ENCODE measurements at regions not wholly inside any gene's neighbourhood (a gene's known extent, or its start where the extent isn't known, plus 50 kb on each side); places are given as distances from the start of the nearest gene placed in this dataset.

GRCh38 chr5:152844713-152845112 lies 439.6 kb upstream of the NMUR2 start:
- Mint-ChIP-seq H3K4me1 (ENCODE audit: unreplicated experiment) (no peaks in the 10 kb centered on the region), H3K27me3 (ENCODE audit: unreplicated experiment) (peaks cover 4% of the 10 kb centered on the region), H3K27ac (ENCODE audit: unreplicated experiment) (no peak overlapping the region), H3K9me3 (ENCODE audit: unreplicated experiment) (no peaks in the 10 kb centered on the region), H3K36me3 (ENCODE audit: unreplicated experiment) (no peaks in the 10 kb centered on the region), H3K4me3 (ENCODE audit: unreplicated experiment) (no peak overlapping the region)
- DNase-seq (ENCODE audit: extremely low spot score, unreplicated experiment), result no peak
- no peak for TF ChIP-seq CTCF (IDR thresholded peaks at IDR 0.05)

DNA sequence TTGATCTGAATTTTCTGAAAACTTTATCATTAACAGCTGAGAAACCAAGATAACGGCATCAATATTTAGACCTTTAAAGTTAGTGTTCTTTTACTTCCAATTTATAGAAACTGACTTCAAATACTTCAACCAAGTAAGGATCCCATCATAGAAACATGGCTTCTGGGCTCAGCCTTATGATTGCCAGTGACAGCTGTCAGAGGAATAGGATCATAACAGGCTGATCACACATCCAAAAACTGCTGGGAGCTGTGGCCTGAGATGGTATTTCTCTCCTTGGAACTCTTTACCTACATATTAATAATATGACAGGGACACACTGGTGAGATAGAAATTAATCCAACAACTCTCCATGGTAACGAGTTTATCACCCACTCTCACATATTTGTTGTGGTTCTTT lies 448.3 kb upstream of the NMUR2 start:
- Mint-ChIP-seq H3K4me3 (ENCODE audit: unreplicated experiment) (no peak overlapping the region), H3K27ac (ENCODE audit: unreplicated experiment) (no peak overlapping the region), H3K4me1 (ENCODE audit: unreplicated experiment) (no peaks in the 10 kb centered on the region), H3K36me3 (ENCODE audit: unreplicated experiment) (no peaks in the 10 kb centered on the region), H3K27me3 (ENCODE audit: unreplicated experiment) (no peaks in the 10 kb centered on the region), H3K9me3 (ENCODE audit: unreplicated experiment) (no peaks in the 10 kb centered on the region)
- DNase-seq (ENCODE audit: extremely low spot score, unreplicated experiment), result no peak
- TF ChIP-seq CTCF (IDR thresholded peaks at IDR 0.05), result no peak

DNA sequence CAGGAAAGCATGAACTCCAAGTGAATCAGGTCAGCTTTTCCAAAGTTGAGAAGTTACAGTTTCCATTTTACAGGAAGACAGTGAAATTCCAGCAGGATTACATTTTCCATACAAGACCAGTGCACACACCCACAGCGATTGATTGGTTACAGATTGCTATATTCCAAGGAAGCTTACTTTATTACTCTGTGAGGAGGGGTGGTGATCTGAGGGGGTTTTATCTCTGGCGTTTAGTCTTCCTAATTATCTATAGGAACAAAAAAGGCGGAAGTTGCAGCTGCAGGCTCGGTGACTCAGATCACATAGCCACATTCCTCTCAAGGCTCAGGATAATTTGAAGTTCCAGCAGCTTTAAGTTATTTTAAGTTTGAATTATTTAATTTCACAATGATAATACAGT lies 450.4 kb upstream of the NMUR2 start:
- H3K9me3 Mint-ChIP-seq (ENCODE audit: unreplicated experiment), result no peaks in the 10 kb centered on the region
- no peaks in the 10 kb centered on the region for H3K4me1 Mint-ChIP-seq (ENCODE audit: unreplicated experiment)
- H3K36me3 Mint-ChIP-seq (ENCODE audit: unreplicated experiment), result no peaks in the 10 kb centered on the region
- H3K27me3 Mint-ChIP-seq (ENCODE audit: unreplicated experiment), result no peaks in the 10 kb centered on the region
- no peak overlapping the region for H3K27ac Mint-ChIP-seq (ENCODE audit: unreplicated experiment)
- TF ChIP-seq CTCF (IDR thresholded peaks at IDR 0.05), result no peak
- H3K4me3 Mint-ChIP-seq (ENCODE audit: unreplicated experiment), result no peak overlapping the region
- no peak for DNase-seq (ENCODE audit: extremely low spot score, unreplicated experiment)

DNA sequence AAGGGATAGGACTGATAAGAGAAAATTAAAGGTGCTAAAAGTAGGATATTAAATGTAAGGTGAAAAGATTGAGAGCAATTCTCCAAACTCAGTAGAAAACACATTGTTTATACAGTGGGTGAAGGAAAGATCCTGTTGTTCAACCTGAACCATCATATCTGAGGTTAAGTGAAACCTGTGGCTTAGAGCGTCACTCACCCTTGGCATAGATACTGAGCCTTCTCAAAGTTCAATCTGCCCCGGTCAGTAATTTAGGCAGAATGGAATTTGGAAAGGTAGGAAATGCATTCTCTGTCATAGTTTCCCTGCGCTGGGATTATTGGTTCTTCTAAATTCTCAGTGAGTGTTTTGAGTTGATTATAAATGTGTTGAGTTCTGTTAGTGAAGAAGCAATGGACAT lies 456.2 kb upstream of the NMUR2 start:
- no peak for TF ChIP-seq CTCF (IDR thresholded peaks at IDR 0.05)
- no peak overlapping the region for H3K27ac Mint-ChIP-seq (ENCODE audit: unreplicated experiment)
- DNase-seq (ENCODE audit: extremely low spot score, unreplicated experiment), result no peak
- H3K9me3 Mint-ChIP-seq (ENCODE audit: unreplicated experiment), result no peaks in the 10 kb centered on the region
- peaks cover 2% of the 10 kb centered on the region for H3K27me3 Mint-ChIP-seq (ENCODE audit: unreplicated experiment)
- H3K4me1 Mint-ChIP-seq (ENCODE audit: unreplicated experiment), result no peaks in the 10 kb centered on the region
- no peak overlapping the region for H3K4me3 Mint-ChIP-seq (ENCODE audit: unreplicated experiment)
- no peaks in the 10 kb centered on the region for H3K36me3 Mint-ChIP-seq (ENCODE audit: unreplicated experiment)

DNA sequence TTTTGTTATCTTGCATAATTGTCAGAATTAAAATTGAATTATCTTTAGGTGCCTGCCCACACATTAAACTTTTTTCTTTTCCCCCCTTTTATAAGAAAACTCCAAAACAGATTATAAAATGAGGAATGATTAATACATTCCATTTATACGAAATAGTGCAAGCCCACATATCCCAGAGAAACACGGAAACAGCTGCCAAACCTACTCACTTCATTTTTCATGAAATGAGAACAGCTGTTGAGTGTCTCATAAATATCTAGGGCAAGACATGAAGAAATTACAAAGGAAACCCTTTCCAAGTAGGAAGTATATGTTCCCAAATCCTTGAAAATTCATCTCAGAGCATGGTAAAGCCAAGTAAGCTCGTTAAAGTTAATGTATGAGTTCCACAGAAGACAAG lies 459.4 kb upstream of the NMUR2 start:
- Mint-ChIP-seq H3K27me3 (ENCODE audit: unreplicated experiment) (peaks cover 2% of the 10 kb centered on the region), H3K9me3 (ENCODE audit: unreplicated experiment) (no peaks in the 10 kb centered on the region), H3K27ac (ENCODE audit: unreplicated experiment) (no peak overlapping the region), H3K36me3 (ENCODE audit: unreplicated experiment) (no peaks in the 10 kb centered on the region), H3K4me1 (ENCODE audit: unreplicated experiment) (no peaks in the 10 kb centered on the region), H3K4me3 (ENCODE audit: unreplicated experiment) (no peak overlapping the region)
- no peak for DNase-seq (ENCODE audit: extremely low spot score, unreplicated experiment)
- no peak for TF ChIP-seq CTCF (IDR thresholded peaks at IDR 0.05)

Data from osteocyte (in vitro differentiated cells).